Left ventricle myocardium inferior (tissue), 1 donor: ENCODE measurements at regions not wholly inside any gene's neighbourhood (a gene's known extent, or its start where the extent isn't known, plus 50 kb on each side); places are given as distances from the start of the nearest gene placed in this dataset.

ENCODE experiments used
- DNase-seq: peaks from one replicate; pipeline ENCODE4 v3.0.0-alpha.2; 2020
- H3K27ac ChIP-seq: fragments of 200-600 bp; replicated peaks from 2 replicates; pipeline ENCODE4 v1.8.0; 2021
- H3K27me3 ChIP-seq: fragments of 200-600 bp; 2 replicates; pipeline ENCODE4 v1.8.0; 2021; ENCODE audit warnings: low read depth
- H3K36me3 ChIP-seq: fragments of 200-600 bp; 2 replicates; pipeline ENCODE4 v1.8.0; 2021
- H3K4me1 ChIP-seq: fragments of 200-600 bp; 2 replicates; pipeline ENCODE4 v1.8.0; 2021
- H3K4me3 ChIP-seq: fragments of 200-600 bp; 2 replicates; pipeline ENCODE4 v1.8.0; 2021; ENCODE audit warnings: mild to moderate bottlenecking, moderate library complexity
- H3K9me3 ChIP-seq: fragments of 200-600 bp; replicated peaks from 2 replicates; pipeline ENCODE4 v1.8.0; 2021
- intact Hi-C: fragments of 100-400 bp; cut with micrococcal nuclease; formaldehyde crosslinking; loops from one replicate; pipeline ENCODE4 v1.11.0; 2022
- TF ChIP-seq, protein P1 (sequence below): fragments of 200-600 bp; IDR thresholded peaks from 2 replicates; pipeline ENCODE4 v1.8.0; 2021; ENCODE audit warnings: antibody characterized with exemption, mild to moderate bottlenecking, borderline replicate concordance
- donor health status: DM: no; HTN: yes; CAD: no; lungs with severe emphysema.

DNA sequence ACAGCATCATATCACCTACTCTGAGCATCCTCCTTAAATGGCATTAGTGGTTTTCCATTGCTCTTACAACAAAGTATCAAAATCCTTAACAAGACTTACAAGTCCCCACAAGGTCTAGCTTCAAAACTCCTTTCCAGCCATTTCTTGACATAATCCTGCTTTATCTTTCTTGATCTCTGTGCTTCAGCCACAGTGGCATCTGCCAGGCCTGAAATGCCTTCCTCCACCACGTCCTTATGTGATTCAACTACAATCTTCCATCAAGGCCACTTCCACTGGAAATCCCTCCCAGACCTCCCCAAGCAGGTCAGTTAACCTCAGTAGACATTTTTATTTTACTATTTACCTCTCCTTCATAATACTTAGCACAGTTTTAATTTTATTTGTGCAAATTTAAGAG, 83.8 kb upstream of the CCDC150 start:
- H3K27ac ChIP-seq = no peak overlapping the region

DNA sequence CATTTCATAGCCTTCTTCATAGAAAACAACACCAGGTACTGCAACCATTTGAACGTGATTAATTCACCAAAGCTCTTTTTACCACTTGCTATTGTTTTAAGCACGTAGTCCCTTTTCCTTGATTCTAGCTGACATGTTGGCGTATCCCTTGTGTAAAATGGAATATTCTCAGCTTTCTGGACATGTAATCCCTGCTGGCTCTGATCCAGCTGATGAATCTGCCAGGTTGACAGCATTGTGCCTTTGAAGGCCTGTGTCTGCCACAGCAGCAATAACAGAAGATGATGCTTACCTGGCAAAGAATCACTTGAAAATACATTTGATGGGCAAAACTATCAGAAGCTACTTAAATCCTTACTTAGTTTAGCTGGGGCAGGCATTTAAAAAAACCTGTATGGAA, 81.0 kb upstream of the CCDC150 start:
- Histone ChIP-seq H3K9me3 (peaks cover 5% of the 10 kb centered on the region), H3K4me1 (no peaks in the 10 kb centered on the region), H3K4me3 (no peak overlapping the region), H3K27ac (no peak overlapping the region), H3K27me3 (no peaks in the 10 kb centered on the region), H3K36me3 (no peaks in the 10 kb centered on the region)
- TF ChIP-seq, protein P1, sequence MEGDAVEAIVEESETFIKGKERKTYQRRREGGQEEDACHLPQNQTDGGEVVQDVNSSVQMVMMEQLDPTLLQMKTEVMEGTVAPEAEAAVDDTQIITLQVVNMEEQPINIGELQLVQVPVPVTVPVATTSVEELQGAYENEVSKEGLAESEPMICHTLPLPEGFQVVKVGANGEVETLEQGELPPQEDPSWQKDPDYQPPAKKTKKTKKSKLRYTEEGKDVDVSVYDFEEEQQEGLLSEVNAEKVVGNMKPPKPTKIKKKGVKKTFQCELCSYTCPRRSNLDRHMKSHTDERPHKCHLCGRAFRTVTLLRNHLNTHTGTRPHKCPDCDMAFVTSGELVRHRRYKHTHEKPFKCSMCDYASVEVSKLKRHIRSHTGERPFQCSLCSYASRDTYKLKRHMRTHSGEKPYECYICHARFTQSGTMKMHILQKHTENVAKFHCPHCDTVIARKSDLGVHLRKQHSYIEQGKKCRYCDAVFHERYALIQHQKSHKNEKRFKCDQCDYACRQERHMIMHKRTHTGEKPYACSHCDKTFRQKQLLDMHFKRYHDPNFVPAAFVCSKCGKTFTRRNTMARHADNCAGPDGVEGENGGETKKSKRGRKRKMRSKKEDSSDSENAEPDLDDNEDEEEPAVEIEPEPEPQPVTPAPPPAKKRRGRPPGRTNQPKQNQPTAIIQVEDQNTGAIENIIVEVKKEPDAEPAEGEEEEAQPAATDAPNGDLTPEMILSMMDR = no peak
- no peak for DNase-seq
- intact Hi-C loops = no loop called here

More for the DNA sequence above, 83.8 kb upstream of the CCDC150 start:
- intact Hi-C loops = no loop called here
- TF ChIP-seq, protein P1 = no peak
- Histone ChIP-seq H3K27me3 (no peaks in the 10 kb centered on the region), H3K9me3 (no peaks in the 10 kb centered on the region), H3K36me3 (no peaks in the 10 kb centered on the region), H3K4me3 (no peak overlapping the region), H3K4me1 (peaks cover 15% of the 10 kb centered on the region)
- DNase-seq = no peak

DNA sequence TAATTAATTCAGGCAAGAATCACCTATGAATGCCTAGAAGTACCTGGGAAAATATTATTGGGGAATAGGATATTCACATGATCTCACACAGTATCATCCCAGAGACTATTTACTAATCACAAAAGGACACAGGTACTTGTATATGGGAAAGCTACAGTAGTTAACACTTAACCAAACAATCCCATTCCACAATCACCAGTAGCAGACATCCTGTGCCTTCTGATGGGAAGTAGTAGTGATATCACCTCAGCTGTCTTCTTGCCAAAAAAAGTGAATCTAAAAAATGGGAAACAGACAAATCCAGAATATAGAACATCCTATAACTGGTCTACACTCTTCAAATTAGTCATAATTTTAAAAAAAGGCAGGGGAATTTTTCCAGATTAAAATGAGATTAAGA, 75.6 kb upstream of the CCDC150 start:
- H3K27ac ChIP-seq = no peak overlapping the region
- TF ChIP-seq, protein P1 = no peak
- no peaks in the 10 kb centered on the region for H3K36me3 ChIP-seq
- peaks cover 5% of the 10 kb centered on the region for H3K9me3 ChIP-seq
- no peaks in the 10 kb centered on the region for H3K27me3 ChIP-seq
- DNase-seq = no peak
- intact Hi-C loops = no loop called here
- no peak overlapping the region for H3K4me3 ChIP-seq
- peaks cover 13% of the 10 kb centered on the region for H3K4me1 ChIP-seq

DNA sequence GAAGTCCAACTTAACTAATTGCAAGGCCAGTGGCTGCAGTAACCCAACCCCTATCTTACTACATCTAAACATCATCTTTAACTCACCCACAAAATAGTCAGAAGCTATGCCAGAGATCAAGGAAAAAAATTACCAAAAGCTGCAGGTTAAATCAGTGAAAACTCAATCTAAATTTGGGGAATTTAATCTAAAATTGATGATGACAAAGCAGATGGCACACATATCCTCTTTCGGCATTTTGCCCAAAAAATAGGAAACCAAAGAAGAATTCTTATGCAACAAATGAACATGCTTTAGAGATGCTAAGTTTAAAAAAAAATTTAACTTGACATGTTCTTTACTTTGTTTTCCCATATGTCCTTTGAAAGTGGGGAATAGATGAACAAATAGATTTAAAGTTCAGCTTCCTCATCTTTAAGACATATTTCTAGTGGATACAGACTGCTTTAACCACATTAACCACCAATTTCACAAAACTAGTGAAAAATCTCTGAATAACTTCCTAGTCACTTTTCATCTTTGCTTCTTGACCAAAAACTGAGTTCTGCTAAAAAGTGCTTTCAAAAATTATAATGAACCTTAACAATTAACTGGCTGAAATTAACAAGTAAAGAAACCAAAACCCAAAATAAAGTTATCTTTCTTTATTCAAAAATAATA, 74.3 kb upstream of the CCDC150 start:
- TF ChIP-seq, protein P1 = no peak
- H3K27ac ChIP-seq = no peak overlapping the region
- H3K9me3 ChIP-seq = peaks cover 5% of the 10 kb centered on the region
- no peak overlapping the region for H3K4me3 ChIP-seq
- intact Hi-C loops = no loop called here
- H3K27me3 ChIP-seq = no peaks in the 10 kb centered on the region
- no peaks in the 10 kb centered on the region for H3K36me3 ChIP-seq
- peaks cover 13% of the 10 kb centered on the region for H3K4me1 ChIP-seq
- no peak for DNase-seq

DNA sequence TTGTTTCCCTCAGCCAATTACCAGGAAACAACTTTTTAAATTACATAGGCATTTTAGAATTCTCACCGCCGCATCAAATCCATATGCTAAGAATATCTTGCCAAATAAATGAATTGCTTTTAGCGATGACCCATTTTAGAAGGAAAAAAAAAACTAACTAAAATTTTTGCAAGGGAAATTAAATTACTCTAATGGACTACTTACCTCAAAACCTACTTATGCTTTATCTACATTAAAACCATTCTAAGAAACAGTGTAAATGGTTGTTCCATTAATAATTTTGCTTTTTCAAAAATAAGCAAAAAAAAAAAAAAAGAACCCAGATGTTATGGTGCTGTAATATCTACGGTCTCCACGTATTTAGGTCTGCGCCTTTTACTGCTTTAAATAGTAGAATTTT, 73.5 kb upstream of the CCDC150 start:
- H3K27me3 ChIP-seq = no peaks in the 10 kb centered on the region
- H3K9me3 ChIP-seq = peaks cover 4% of the 10 kb centered on the region
- H3K27ac ChIP-seq = no peak overlapping the region
- intact Hi-C loops = no loop called here
- no peak overlapping the region for H3K4me3 ChIP-seq
- DNase-seq = no peak
- H3K36me3 ChIP-seq = no peaks in the 10 kb centered on the region
- TF ChIP-seq, protein P1 = no peak
- H3K4me1 ChIP-seq = peaks cover 13% of the 10 kb centered on the region
